Osteoblast (primary cell): ENCODE measurements at regions not wholly inside any gene's neighbourhood (a gene's known extent, or its start where the extent isn't known, plus 50 kb on each side); places are given as distances from the start of the nearest gene placed in this dataset.

Experiments
- DNase-seq: peaks from one replicate; pipeline ENCODE4 v3.0.0; 2011; ENCODE audit warnings: low spot score, mixed read lengths; ENCODE audit not compliant: insufficient read length; ENCODE audit errors: missing footprints
- H2AFZ ChIP-seq: 2 replicates; pipeline ENCODE4 v1.6.0; 2011; ENCODE audit warnings: mild to moderate bottlenecking, low read length
- H3K27ac ChIP-seq: 2 replicates; pipeline ENCODE4 v1.5.1; 2011; ENCODE audit warnings: mild to moderate bottlenecking, low read depth, low read length, moderate library complexity
- H3K27me3 ChIP-seq: 2 replicates; pipeline ENCODE4 v1.6.0; 2012; ENCODE audit warnings: mild to moderate bottlenecking, control low read depth, inconsistent platforms, low read length, moderate library complexity; ENCODE audit not compliant: insufficient read depth
- H3K36me3 ChIP-seq: 2 replicates; pipeline ENCODE4 v1.5.1; 2011; ENCODE audit warnings: mild to moderate bottlenecking, low read length, control low read depth, moderate library complexity; ENCODE audit not compliant: insufficient read depth
- H3K4me1 ChIP-seq: 2 replicates; pipeline ENCODE4 v1.5.1; 2011; ENCODE audit warnings: mild to moderate bottlenecking, low read length, control low read depth, moderate library complexity; ENCODE audit not compliant: insufficient read depth
- H3K4me2 ChIP-seq: 2 replicates; pipeline ENCODE4 v1.6.0; 2011; ENCODE audit warnings: mild to moderate bottlenecking, low read length; ENCODE audit not compliant: insufficient read depth
- H3K4me3 ChIP-seq: fragments of 200-600 bp; sonication (generic); 3 replicates; pipeline ENCODE4 v1.5.1; 2012; ENCODE audit warnings: mild to moderate bottlenecking, low read length, inconsistent platforms; ENCODE audit not compliant: insufficient read depth
- H3K79me2 ChIP-seq: 2 replicates; pipeline ENCODE4 v1.6.0; 2012; ENCODE audit warnings: mild to moderate bottlenecking, low read length, control low read depth, inconsistent platforms; ENCODE audit not compliant: insufficient read depth
- H3K9me3 ChIP-seq: 2 replicates; pipeline ENCODE4 v1.5.1; 2011; ENCODE audit warnings: low read depth, low read length, control low read depth
- H4K20me1 ChIP-seq: 2 replicates; pipeline ENCODE4 v1.6.0; 2012; ENCODE audit warnings: mild to moderate bottlenecking, low read length, control low read depth; ENCODE audit not compliant: insufficient read depth
- CTCF ChIP-seq: IDR thresholded peaks from 2 replicates; pipeline ENCODE4 v1.5.1; 2011; ENCODE audit warnings: mild to moderate bottlenecking, low read depth, low read length, moderate library complexity; ENCODE audit errors: extremely low read depth

- H2AFZ ChIP-seq, result no peak overlapping the region
- H3K36me3 ChIP-seq, result no peaks in the 10 kb centered on the region
- H3K27me3 ChIP-seq, result no peaks in the 10 kb centered on the region
- H3K9me3 ChIP-seq, result no peaks in the 10 kb centered on the region
- H3K79me2 ChIP-seq, result no peaks in the 10 kb centered on the region
- H3K4me3 ChIP-seq, result no peak overlapping the region
- no peaks in the 10 kb centered on the region for H3K4me1 ChIP-seq
- no peak for DNase-seq
- H3K4me2 ChIP-seq, result no peak overlapping the region
- no peak overlapping the region for H3K27ac ChIP-seq
- no peak for TF ChIP-seq CTCF
- no peaks in the 10 kb centered on the region for H4K20me1 ChIP-seq
Observed at GRCh38 chr6:97557355-97557754, 274.3 kb upstream of the MMS22L start.

- no peak for DNase-seq
Observed at GRCh38 chr6:97563529-97563928, 280.5 kb upstream of the MMS22L start.

GRCh38 chr6:97572943-97573342 is 289.9 kb upstream of the MMS22L start:
- no peaks in the 10 kb centered on the region for H3K27me3 ChIP-seq
- H3K4me1 ChIP-seq, result no peaks in the 10 kb centered on the region
- no peak for TF ChIP-seq CTCF
- no peaks in the 10 kb centered on the region for H3K79me2 ChIP-seq
- H3K4me2 ChIP-seq, result no peak overlapping the region
- no peaks in the 10 kb centered on the region for H3K9me3 ChIP-seq
- H2AFZ ChIP-seq, result no peak overlapping the region
- H4K20me1 ChIP-seq, result no peaks in the 10 kb centered on the region
- H3K27ac ChIP-seq, result no peak overlapping the region
- no peaks in the 10 kb centered on the region for H3K36me3 ChIP-seq
- DNase-seq, result no peak
- H3K4me3 ChIP-seq, result no peak overlapping the region

More at GRCh38 chr6:97563529-97563928, 280.5 kb upstream of the MMS22L start:
- Histone ChIP-seq H2AFZ (no peak overlapping the region), H3K9me3 (no peaks in the 10 kb centered on the region), H3K27ac (no peak overlapping the region), H3K27me3 (no peaks in the 10 kb centered on the region), H3K4me3 (no peak overlapping the region), H3K36me3 (no peaks in the 10 kb centered on the region), H3K79me2 (no peaks in the 10 kb centered on the region), H3K4me2 (no peak overlapping the region), H4K20me1 (no peaks in the 10 kb centered on the region), H3K4me1 (no peaks in the 10 kb centered on the region)
- no peak for TF ChIP-seq CTCF

GRCh38 chr6:97586344-97586743 is 303.3 kb upstream of the MMS22L start:
- H4K20me1 ChIP-seq, result no peaks in the 10 kb centered on the region
- no peak overlapping the region for H3K4me3 ChIP-seq
- no peaks in the 10 kb centered on the region for H3K79me2 ChIP-seq
- TF ChIP-seq CTCF, result no peak
- H2AFZ ChIP-seq, result no peak overlapping the region
- no peaks in the 10 kb centered on the region for H3K4me1 ChIP-seq
- DNase-seq, result no peak
- H3K4me2 ChIP-seq, result no peak overlapping the region
- no peaks in the 10 kb centered on the region for H3K9me3 ChIP-seq
- H3K36me3 ChIP-seq, result no peaks in the 10 kb centered on the region
- H3K27ac ChIP-seq, result no peak overlapping the region
- no peaks in the 10 kb centered on the region for H3K27me3 ChIP-seq
